GM21529 (cell line): ENCODE measurements at regions not wholly inside any gene's neighbourhood (a gene's known extent, or its start where the extent isn't known, plus 50 kb on each side); places are given as distances from the start of the nearest gene placed in this dataset.
"Not testable (repeated sequence)": the region's sequence is repeated elsewhere in the genome, so short reads cannot be mapped to it uniquely, and the experiment has no call there.

ENCODE experiments used
- ATAC-seq: cut with Tn5 transposase; IDR thresholded peaks from one replicate; pipeline ENCODE4 v1.9.1; 2021; ENCODE audit not compliant: unreplicated experiment

- ATAC-seq: no peak
These were observed 166.1 kb upstream of the NRG3 start for GRCh38 chr10:81708929-81709328.

GRCh38 chr10:81722399-81722798 is 152.6 kb upstream of the NRG3 start:
- ATAC-seq: no peak

- ATAC-seq: no peak
These were observed 150.6 kb upstream of the NRG3 start for GRCh38 chr10:81724431-81724830.

- ATAC-seq: no peak
These were observed 149.1 kb upstream of the NRG3 start for GRCh38 chr10:81725851-81726250.

GRCh38 chr10:81728692-81729091 is 146.3 kb upstream of the NRG3 start:
- ATAC-seq: no peak

GRCh38 chr10:81730891-81731290 is 144.1 kb upstream of the NRG3 start:
- ATAC-seq: no peak

- no peak for ATAC-seq
These were observed 141.5 kb upstream of the NRG3 start for GRCh38 chr10:81733542-81733941.

- not testable (repeated sequence) for ATAC-seq
These were observed 139.8 kb upstream of the NRG3 start for GRCh38 chr10:81735167-81735566.

GRCh38 chr10:81759111-81759510 is 115.9 kb upstream of the NRG3 start:
- no peak for ATAC-seq

GRCh38 chr10:81784111-81784597 is 90.8 kb upstream of the NRG3 start:
- no peak for ATAC-seq

GRCh38 chr10:81792729-81793128 is 82.3 kb upstream of the NRG3 start:
- ATAC-seq: no peak

- ATAC-seq: no peak
These were observed 68.2 kb upstream of the NRG3 start for GRCh38 chr10:81806842-81807241.

GRCh38 chr10:81814842-81815241 is 60.2 kb upstream of the NRG3 start:
- no peak for ATAC-seq

GRCh38 chr10:81817596-81818170 is 57.3 kb upstream of the NRG3 start:
- ATAC-seq: no peak

- ATAC-seq: no peak
These were observed 54.6 kb upstream of the NRG3 start for GRCh38 chr10:81820418-81820817.
